ENCODE measurements at regions not wholly inside any gene's neighbourhood (a gene's known extent, or its start where the extent isn't known, plus 50 kb on each side); places are given as distances from the start of the nearest gene placed in this dataset.
"Not testable (repeated sequence)": the region's sequence is repeated elsewhere in the genome, so short reads cannot be mapped to it uniquely, and the experiment has no call there.

- H3K36me3 Mint-ChIP-seq (ENCODE audit: unreplicated experiment); H3K4me3 Mint-ChIP-seq (ENCODE audit: unreplicated experiment); H3K27me3 Mint-ChIP-seq (ENCODE audit: unreplicated experiment); DNase-seq; H3K4me1 Mint-ChIP-seq (ENCODE audit: low read depth, unreplicated experiment); H3K27ac Mint-ChIP-seq (ENCODE audit: unreplicated experiment): not testable (repeated sequence)
- H3K9me3 Mint-ChIP-seq (ENCODE audit: unreplicated experiment), result peaks cover 24% of the 10 kb centered on the region
Measured at GRCh38 chr22:16390046-16390445, 202.6 kb downstream of the CCT8L2 start.

DNA sequence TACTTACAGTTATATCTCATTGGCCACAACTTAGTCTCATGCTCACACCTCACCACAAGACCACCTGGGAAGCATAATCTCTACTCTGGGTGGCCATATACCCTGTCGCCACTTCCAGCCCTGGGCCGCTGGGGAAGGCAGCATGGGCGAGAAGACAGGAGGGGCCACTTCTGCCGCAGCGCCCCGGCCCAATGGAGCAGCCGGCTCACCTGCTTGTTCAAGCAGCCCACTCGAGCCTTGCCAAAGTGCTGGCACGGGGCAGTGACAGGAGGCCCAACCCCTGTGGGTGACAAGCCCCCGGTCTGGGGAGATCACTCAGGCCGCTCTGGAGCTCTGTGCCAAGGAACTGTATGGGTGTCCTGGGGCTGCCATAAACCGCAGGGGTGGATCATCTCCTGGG lies 203.4 kb downstream of the CCT8L2 start:
- H3K4me3 Mint-ChIP-seq (ENCODE audit: unreplicated experiment); DNase-seq; H3K4me1 Mint-ChIP-seq (ENCODE audit: low read depth, unreplicated experiment); H3K36me3 Mint-ChIP-seq (ENCODE audit: unreplicated experiment); H3K27ac Mint-ChIP-seq (ENCODE audit: unreplicated experiment); H3K27me3 Mint-ChIP-seq (ENCODE audit: unreplicated experiment): not testable (repeated sequence)
- peaks cover 24% of the 10 kb centered on the region for H3K9me3 Mint-ChIP-seq (ENCODE audit: unreplicated experiment)

DNA sequence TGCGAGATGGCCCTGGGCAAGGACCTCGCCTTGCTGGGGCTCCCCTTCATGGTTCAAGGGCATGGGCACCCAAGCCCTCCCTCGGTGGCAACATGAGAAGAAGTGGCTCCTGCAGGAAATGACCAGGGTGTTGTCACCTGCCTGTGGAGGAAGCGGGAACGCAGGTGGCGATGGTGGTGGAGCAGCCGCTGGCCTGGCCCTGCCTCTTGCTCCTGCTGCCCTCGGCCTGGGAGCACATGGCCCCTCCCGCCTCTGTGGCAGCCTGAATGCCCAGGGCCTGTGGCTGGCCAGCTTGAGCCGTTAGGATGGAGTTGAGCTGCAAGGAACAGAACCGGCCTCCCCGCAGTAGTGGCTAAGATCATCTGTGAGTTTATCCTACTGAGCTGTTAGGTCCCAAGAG lies 204.0 kb downstream of the CCT8L2 start:
- peaks cover 24% of the 10 kb centered on the region for H3K9me3 Mint-ChIP-seq (ENCODE audit: unreplicated experiment)
- not testable (repeated sequence) for H3K36me3 Mint-ChIP-seq (ENCODE audit: unreplicated experiment); DNase-seq; H3K27me3 Mint-ChIP-seq (ENCODE audit: unreplicated experiment); H3K4me3 Mint-ChIP-seq (ENCODE audit: unreplicated experiment); H3K4me1 Mint-ChIP-seq (ENCODE audit: low read depth, unreplicated experiment); H3K27ac Mint-ChIP-seq (ENCODE audit: unreplicated experiment)

- not testable (repeated sequence) for H3K4me1 Mint-ChIP-seq (ENCODE audit: low read depth, unreplicated experiment); H3K36me3 Mint-ChIP-seq (ENCODE audit: unreplicated experiment)
Measured at GRCh38 chr22:16388127-16388526, 204.5 kb downstream of the CCT8L2 start.

DNA sequence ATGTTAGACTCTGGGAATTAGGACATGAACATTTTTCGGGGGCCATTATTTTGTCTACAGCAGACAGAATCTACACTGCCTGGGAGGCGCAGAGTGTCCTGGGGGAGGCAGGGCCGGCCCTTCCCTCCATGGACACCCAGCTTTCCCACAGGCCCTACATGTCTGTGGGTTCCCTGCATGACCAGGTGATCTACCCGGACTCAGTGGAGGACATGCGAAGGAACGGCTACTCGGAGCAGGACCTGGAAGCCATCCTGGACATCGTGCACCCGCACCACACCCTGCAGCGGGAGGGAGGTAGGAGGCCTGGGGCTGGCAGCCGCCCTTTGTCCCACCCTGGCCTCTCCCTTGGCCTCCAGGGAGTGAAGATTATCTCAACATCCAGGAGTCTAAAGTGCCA lies 205.1 kb downstream of the CCT8L2 start:
- not testable (repeated sequence) for H3K36me3 Mint-ChIP-seq (ENCODE audit: unreplicated experiment); DNase-seq; H3K27me3 Mint-ChIP-seq (ENCODE audit: unreplicated experiment); H3K27ac Mint-ChIP-seq (ENCODE audit: unreplicated experiment); H3K4me1 Mint-ChIP-seq (ENCODE audit: low read depth, unreplicated experiment); H3K4me3 Mint-ChIP-seq (ENCODE audit: unreplicated experiment)
- H3K9me3 Mint-ChIP-seq (ENCODE audit: unreplicated experiment), result peaks cover 20% of the 10 kb centered on the region

More at GRCh38 chr22:16388127-16388526, 204.5 kb downstream of the CCT8L2 start:
- DNase-seq; H3K4me3 Mint-ChIP-seq (ENCODE audit: unreplicated experiment); H3K27ac Mint-ChIP-seq (ENCODE audit: unreplicated experiment); H3K27me3 Mint-ChIP-seq (ENCODE audit: unreplicated experiment): not testable (repeated sequence)
- H3K9me3 Mint-ChIP-seq (ENCODE audit: unreplicated experiment), result peaks cover 22% of the 10 kb centered on the region

DNA sequence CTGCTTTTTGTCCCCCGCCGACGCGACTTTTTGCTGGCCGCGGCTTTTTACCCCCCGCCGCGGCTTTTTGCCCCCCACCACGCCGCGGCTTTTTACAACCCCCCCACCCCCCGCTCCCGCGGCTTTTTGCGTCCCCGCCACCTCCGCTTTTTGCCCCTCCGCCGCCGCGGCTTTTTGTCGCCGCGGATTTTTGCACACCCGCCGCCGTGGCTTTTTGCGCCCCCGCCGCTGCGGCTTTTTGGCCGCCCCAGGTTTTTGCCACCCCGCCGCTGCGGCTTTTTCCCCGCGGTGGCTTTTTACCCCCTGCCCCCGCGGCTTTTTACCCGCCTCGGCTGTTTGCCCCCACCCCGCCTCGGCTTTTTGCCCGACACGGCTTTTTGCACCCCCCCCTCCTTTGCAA lies 205.5 kb downstream of the CCT8L2 start:
- no peak for DNase-seq
- H3K4me3 Mint-ChIP-seq (ENCODE audit: unreplicated experiment), result no peak overlapping the region
- H3K4me1 Mint-ChIP-seq (ENCODE audit: low read depth, unreplicated experiment), result no peaks in the 10 kb centered on the region
- H3K9me3 Mint-ChIP-seq (ENCODE audit: unreplicated experiment), result peaks cover 17% of the 10 kb centered on the region
- no peak overlapping the region for H3K27ac Mint-ChIP-seq (ENCODE audit: unreplicated experiment)
- no peaks in the 10 kb centered on the region for H3K27me3 Mint-ChIP-seq (ENCODE audit: unreplicated experiment)
- TF ChIP-seq, protein P1, sequence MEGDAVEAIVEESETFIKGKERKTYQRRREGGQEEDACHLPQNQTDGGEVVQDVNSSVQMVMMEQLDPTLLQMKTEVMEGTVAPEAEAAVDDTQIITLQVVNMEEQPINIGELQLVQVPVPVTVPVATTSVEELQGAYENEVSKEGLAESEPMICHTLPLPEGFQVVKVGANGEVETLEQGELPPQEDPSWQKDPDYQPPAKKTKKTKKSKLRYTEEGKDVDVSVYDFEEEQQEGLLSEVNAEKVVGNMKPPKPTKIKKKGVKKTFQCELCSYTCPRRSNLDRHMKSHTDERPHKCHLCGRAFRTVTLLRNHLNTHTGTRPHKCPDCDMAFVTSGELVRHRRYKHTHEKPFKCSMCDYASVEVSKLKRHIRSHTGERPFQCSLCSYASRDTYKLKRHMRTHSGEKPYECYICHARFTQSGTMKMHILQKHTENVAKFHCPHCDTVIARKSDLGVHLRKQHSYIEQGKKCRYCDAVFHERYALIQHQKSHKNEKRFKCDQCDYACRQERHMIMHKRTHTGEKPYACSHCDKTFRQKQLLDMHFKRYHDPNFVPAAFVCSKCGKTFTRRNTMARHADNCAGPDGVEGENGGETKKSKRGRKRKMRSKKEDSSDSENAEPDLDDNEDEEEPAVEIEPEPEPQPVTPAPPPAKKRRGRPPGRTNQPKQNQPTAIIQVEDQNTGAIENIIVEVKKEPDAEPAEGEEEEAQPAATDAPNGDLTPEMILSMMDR (IDR thresholded peaks at IDR 0.05; ENCODE audit: partially characterized antibody, unreplicated experiment), result no peak
- H3K36me3 Mint-ChIP-seq (ENCODE audit: unreplicated experiment), result no peaks in the 10 kb centered on the region

DNA sequence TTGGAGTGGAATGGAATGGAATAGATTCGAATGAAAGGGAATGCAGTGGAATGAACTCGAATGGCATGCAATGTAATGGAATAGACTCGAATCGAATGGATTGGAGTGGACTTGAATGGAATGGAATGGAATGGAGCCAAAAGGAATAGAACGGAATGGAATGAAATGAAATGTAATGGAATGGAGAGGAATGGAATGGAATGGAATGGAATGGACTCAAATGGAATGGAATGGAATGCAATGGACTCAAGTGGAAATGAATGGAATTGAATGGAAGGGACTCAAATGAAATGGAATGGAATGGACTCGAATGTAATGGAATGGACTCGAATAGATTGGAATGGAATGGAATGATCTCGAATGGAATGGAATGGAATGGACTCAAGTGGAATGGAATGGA lies 231.3 kb downstream of the CCT8L2 start:
- not testable (repeated sequence) for H3K36me3 Mint-ChIP-seq (ENCODE audit: unreplicated experiment); H3K27ac Mint-ChIP-seq (ENCODE audit: unreplicated experiment); H3K9me3 Mint-ChIP-seq (ENCODE audit: unreplicated experiment); H3K4me1 Mint-ChIP-seq (ENCODE audit: low read depth, unreplicated experiment); H3K27me3 Mint-ChIP-seq (ENCODE audit: unreplicated experiment); H3K4me3 Mint-ChIP-seq (ENCODE audit: unreplicated experiment); DNase-seq

DNA sequence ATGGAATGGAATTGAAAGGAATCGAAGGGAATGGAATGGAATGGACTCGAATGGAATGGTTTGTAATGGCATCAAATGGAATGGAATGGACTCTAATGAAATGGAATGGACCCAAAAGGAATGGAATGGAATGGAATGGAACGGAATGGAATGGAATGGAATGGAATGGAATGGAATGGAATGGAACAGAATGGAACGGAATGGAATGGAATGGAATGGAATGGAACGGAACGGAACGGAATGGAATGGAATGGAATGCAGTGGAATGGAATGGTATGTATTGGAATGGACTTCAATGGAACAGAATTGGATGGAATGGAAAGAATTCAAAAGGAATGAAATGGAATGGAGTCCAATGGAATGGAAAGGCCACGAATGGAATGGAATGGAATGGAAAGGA lies 240.0 kb downstream of the CCT8L2 start:
- not testable (repeated sequence) for H3K4me1 Mint-ChIP-seq (ENCODE audit: low read depth, unreplicated experiment); H3K36me3 Mint-ChIP-seq (ENCODE audit: unreplicated experiment); H3K9me3 Mint-ChIP-seq (ENCODE audit: unreplicated experiment); H3K4me3 Mint-ChIP-seq (ENCODE audit: unreplicated experiment); H3K27me3 Mint-ChIP-seq (ENCODE audit: unreplicated experiment); DNase-seq; H3K27ac Mint-ChIP-seq (ENCODE audit: unreplicated experiment)

DNA sequence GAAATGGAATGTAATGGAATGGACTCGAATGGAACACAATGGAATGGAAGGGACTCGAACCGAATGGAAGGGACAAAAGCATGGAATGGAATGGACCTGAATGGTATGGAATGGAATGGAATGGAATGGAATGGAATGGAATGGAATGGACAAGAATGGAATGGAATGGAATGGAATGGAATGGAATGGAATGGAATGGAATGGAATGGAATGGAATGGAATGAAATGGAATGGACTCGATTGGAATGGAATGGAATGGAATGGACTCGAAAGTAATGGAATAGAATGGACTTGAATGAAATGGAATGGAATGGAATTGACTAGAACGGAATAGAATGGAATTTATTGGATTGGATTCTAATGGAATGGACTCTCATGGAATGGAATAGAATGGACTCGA lies 245.5 kb downstream of the CCT8L2 start:
- DNase-seq; H3K27me3 Mint-ChIP-seq (ENCODE audit: unreplicated experiment); H3K36me3 Mint-ChIP-seq (ENCODE audit: unreplicated experiment); H3K4me1 Mint-ChIP-seq (ENCODE audit: low read depth, unreplicated experiment); H3K4me3 Mint-ChIP-seq (ENCODE audit: unreplicated experiment); H3K9me3 Mint-ChIP-seq (ENCODE audit: unreplicated experiment); H3K27ac Mint-ChIP-seq (ENCODE audit: unreplicated experiment): not testable (repeated sequence)

GRCh38 chr22:16315565-16315964 lies 277.0 kb downstream of the CCT8L2 start:
- H3K9me3 Mint-ChIP-seq (ENCODE audit: unreplicated experiment); H3K27ac Mint-ChIP-seq (ENCODE audit: unreplicated experiment); H3K4me3 Mint-ChIP-seq (ENCODE audit: unreplicated experiment); H3K27me3 Mint-ChIP-seq (ENCODE audit: unreplicated experiment); H3K36me3 Mint-ChIP-seq (ENCODE audit: unreplicated experiment); DNase-seq; H3K4me1 Mint-ChIP-seq (ENCODE audit: low read depth, unreplicated experiment): not testable (repeated sequence)
